ENCODE measurements at regions not wholly inside any gene's neighbourhood (a gene's known extent, or its start where the extent isn't known, plus 50 kb on each side); places are given as distances from the start of the nearest gene placed in this dataset.

- WGBS (ENCODE audit: insufficient coverage): no CpG with 5 or more reads among the region's 3 CpGs
- ChIA-PET POLR2A (no interaction called here), CTCF (interaction anchor here (1.8 kb wide), 1 partner anchor 10 kb away, joined by 9 read pairs; no protein-coding TSS in a partner anchor)
- peaks cover 0 to 7% (median 0%) of the 10 kb centered on the region in 5 experiments for H3K9me3 ChIP-seq (ENCODE audit: control extremely low read depth in 1 of 5, control insufficient read depth in 4 of 5, insufficient read depth in 2 of 5, low read depth in 1 of 5, low read length in 4 of 5)
- H3K27ac ChIP-seq (ENCODE audit: insufficient read depth in 1 of 2, low read depth in 1 of 2, low read length in 2 of 2, poor library complexity in 1 of 2, severe bottlenecking in 2 of 2): no peak overlapping the region
- no peaks in the 10 kb centered on the region for H3K36me3 ChIP-seq (ENCODE audit: control insufficient read depth in 4 of 4, insufficient read depth in 4 of 4, low read length in 3 of 4)
- DNase-seq: no peak
- H3K4me3 ChIP-seq (ENCODE audit: control insufficient read depth in 1 of 7, extremely low read depth in 1 of 7, insufficient read depth in 4 of 7, low read depth in 2 of 7, low read length in 6 of 7): no peak overlapping the region
- H3K4me1 ChIP-seq (ENCODE audit: control extremely low read depth in 1 of 4, control insufficient read depth in 4 of 4, insufficient read depth in 4 of 4, low read length in 3 of 4): peaks cover 13 to 28% (median 22%) of the 10 kb centered on the region in 4 experiments
- H3K27me3 ChIP-seq (replicated peaks in 2 of 5; ENCODE audit: control insufficient read depth in 4 of 5, insufficient read depth in 5 of 5, low read length in 4 of 5): no peaks in the 10 kb centered on the region
Observed at GRCh38 chr5:97544240-97544639, 361.2 kb upstream of the RIOK2 start.

DNA sequence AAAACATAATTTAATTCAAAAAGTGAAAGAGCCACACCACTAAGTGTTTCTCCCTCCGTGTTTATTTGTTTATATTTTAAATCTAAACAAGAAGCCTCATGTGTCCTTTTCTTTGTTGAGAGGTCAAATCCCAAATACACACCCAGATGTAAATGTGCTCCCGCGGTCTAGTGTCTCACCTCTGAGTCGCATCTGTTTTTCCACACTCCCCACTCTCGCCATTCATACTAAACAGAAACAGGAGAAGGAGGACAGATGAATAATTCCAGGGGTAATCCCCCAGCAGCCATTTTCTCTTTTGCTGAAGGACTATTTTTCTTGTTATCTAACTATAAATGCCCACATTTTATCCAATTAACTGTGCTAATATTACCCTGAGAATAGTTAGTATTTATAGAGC lies 361.6 kb upstream of the RIOK2 start:
- no peak overlapping the region for H3K4me3 ChIP-seq (ENCODE audit: control insufficient read depth in 1 of 7, extremely low read depth in 1 of 7, insufficient read depth in 4 of 7, low read depth in 2 of 7, low read length in 6 of 7)
- POLR2A ChIA-PET: no interaction called here
- no CpG with 5 or more reads among the region's 5 CpGs for WGBS (ENCODE audit: insufficient coverage)
- H3K27me3 ChIP-seq (replicated peaks in 2 of 5; ENCODE audit: control insufficient read depth in 4 of 5, insufficient read depth in 5 of 5, low read length in 4 of 5): no peaks in the 10 kb centered on the region
- H3K27ac ChIP-seq (ENCODE audit: insufficient read depth in 1 of 2, low read depth in 1 of 2, low read length in 2 of 2, poor library complexity in 1 of 2, severe bottlenecking in 2 of 2): no peak overlapping the region
- no peaks in the 10 kb centered on the region for H3K36me3 ChIP-seq (ENCODE audit: control insufficient read depth in 4 of 4, insufficient read depth in 4 of 4, low read length in 3 of 4)
- H3K9me3 ChIP-seq (ENCODE audit: control extremely low read depth in 1 of 5, control insufficient read depth in 4 of 5, insufficient read depth in 2 of 5, low read depth in 1 of 5, low read length in 4 of 5): peaks cover 0 to 7% (median 0%) of the 10 kb centered on the region in 5 experiments
- CTCF ChIA-PET: interaction anchor here (1.8 kb wide), 1 partner anchor 10 kb away, joined by 9 read pairs; no protein-coding TSS in a partner anchor
- H3K4me1 ChIP-seq (ENCODE audit: control extremely low read depth in 1 of 4, control insufficient read depth in 4 of 4, insufficient read depth in 4 of 4, low read length in 3 of 4): peaks cover 13 to 28% (median 23%) of the 10 kb centered on the region in 4 experiments
- no peak for DNase-seq

GRCh38 chr5:97545446-97545845 lies 362.4 kb upstream of the RIOK2 start:
- H3K4me3 ChIP-seq (ENCODE audit: control insufficient read depth in 1 of 7, extremely low read depth in 1 of 7, insufficient read depth in 4 of 7, low read depth in 2 of 7, low read length in 6 of 7): no peak overlapping the region
- no peak for DNase-seq
- H3K27me3 ChIP-seq (replicated peaks in 2 of 5; ENCODE audit: control insufficient read depth in 4 of 5, insufficient read depth in 5 of 5, low read length in 4 of 5): no peaks in the 10 kb centered on the region
- H3K27ac ChIP-seq (ENCODE audit: insufficient read depth in 1 of 2, low read depth in 1 of 2, low read length in 2 of 2, poor library complexity in 1 of 2, severe bottlenecking in 2 of 2): no peak overlapping the region
- CTCF ChIA-PET: interaction anchor here (0.7 to 1.8 kb wide), 2 partner anchors 11 to 14 kb away, joined by 4 to 9 read pairs; no protein-coding TSS in a partner anchor
- H3K9me3 ChIP-seq (ENCODE audit: control extremely low read depth in 1 of 5, control insufficient read depth in 4 of 5, insufficient read depth in 2 of 5, low read depth in 1 of 5, low read length in 4 of 5): peaks cover 0 to 7% (median 0%) of the 10 kb centered on the region in 5 experiments
- POLR2A ChIA-PET: no interaction called here
- H3K4me1 ChIP-seq (ENCODE audit: control extremely low read depth in 1 of 4, control insufficient read depth in 4 of 4, insufficient read depth in 4 of 4, low read length in 3 of 4): peaks cover 13 to 28% (median 23%) of the 10 kb centered on the region in 4 experiments
- H3K36me3 ChIP-seq (ENCODE audit: control insufficient read depth in 4 of 4, insufficient read depth in 4 of 4, low read length in 3 of 4): no peaks in the 10 kb centered on the region

GRCh38 chr5:97545886-97546535 lies 363.0 kb upstream of the RIOK2 start:
- ChIA-PET CTCF (interaction anchor here (0.7 to 1.8 kb wide), 2 partner anchors 11 to 14 kb away, joined by 4 to 9 read pairs; no protein-coding TSS in a partner anchor), POLR2A (no interaction called here)
- Histone ChIP-seq H3K4me3 (ENCODE audit: control insufficient read depth in 1 of 7, extremely low read depth in 1 of 7, insufficient read depth in 4 of 7, low read depth in 2 of 7, low read length in 6 of 7) (no peak overlapping the region), H3K27me3 (replicated peaks in 2 of 5; ENCODE audit: control insufficient read depth in 4 of 5, insufficient read depth in 5 of 5, low read length in 4 of 5) (no peaks in the 10 kb centered on the region), H3K36me3 (ENCODE audit: control insufficient read depth in 4 of 4, insufficient read depth in 4 of 4, low read length in 3 of 4) (no peaks in the 10 kb centered on the region), H3K27ac (ENCODE audit: insufficient read depth in 1 of 2, low read depth in 1 of 2, low read length in 2 of 2, poor library complexity in 1 of 2, severe bottlenecking in 2 of 2) (no peak overlapping the region), H3K4me1 (ENCODE audit: control extremely low read depth in 1 of 4, control insufficient read depth in 4 of 4, insufficient read depth in 4 of 4, low read length in 3 of 4) (peaks cover 13 to 28% (median 23%) of the 10 kb centered on the region in 4 experiments), H3K9me3 (ENCODE audit: control extremely low read depth in 1 of 5, control insufficient read depth in 4 of 5, insufficient read depth in 2 of 5, low read depth in 1 of 5, low read length in 4 of 5) (peaks cover 0 to 7% (median 0%) of the 10 kb centered on the region in 5 experiments)
- WGBS (ENCODE audit: insufficient coverage): no CpG with 5 or more reads among the region's 2 CpGs
- DNase-seq: peak in 2 of 3 donors; percentile 44 to 62

DNA sequence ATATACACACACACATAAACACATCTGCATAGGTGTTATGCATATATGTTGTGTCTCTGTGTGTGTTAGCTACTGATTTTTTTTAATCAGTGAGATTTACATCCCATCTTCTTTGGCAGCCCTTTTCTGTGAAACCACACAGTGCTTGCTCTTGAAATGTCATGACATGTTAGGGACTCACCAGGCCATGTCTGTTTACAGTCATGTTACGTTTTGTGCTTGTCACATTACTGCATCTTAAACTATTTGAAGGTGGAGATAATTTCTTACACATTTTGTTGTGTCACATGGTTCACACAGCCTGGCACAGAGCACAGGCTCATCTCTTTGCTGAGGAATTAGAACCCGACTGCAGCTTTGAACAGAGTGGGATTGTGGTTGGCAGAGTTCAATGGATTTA lies 364.4 kb upstream of the RIOK2 start:
- peak in 2 of 3 donors; percentile 33 to 50 for DNase-seq
- WGBS (ENCODE audit: insufficient coverage): no CpG with 5 or more reads among the region's 2 CpGs
- H3K27ac ChIP-seq (ENCODE audit: insufficient read depth in 1 of 2, low read depth in 1 of 2, low read length in 2 of 2, poor library complexity in 1 of 2, severe bottlenecking in 2 of 2): no peak overlapping the region

GRCh38 chr5:97547999-97548738 lies 365.1 kb upstream of the RIOK2 start:
- peak; percentile 65 to 93 (median 88) for DNase-seq
- 83% methylated on average over 1 of the region's 1 CpG for WGBS (ENCODE audit: insufficient coverage)
- Histone ChIP-seq H3K27me3 (replicated peaks in 2 of 5; ENCODE audit: control insufficient read depth in 4 of 5, insufficient read depth in 5 of 5, low read length in 4 of 5) (no peaks in the 10 kb centered on the region), H3K27ac (ENCODE audit: insufficient read depth in 1 of 2, low read depth in 1 of 2, low read length in 2 of 2, poor library complexity in 1 of 2, severe bottlenecking in 2 of 2) (peak overlapping the region in 1 of 2 experiments; percentile 35), H3K9me3 (ENCODE audit: control extremely low read depth in 1 of 5, control insufficient read depth in 4 of 5, insufficient read depth in 2 of 5, low read depth in 1 of 5, low read length in 4 of 5) (peaks cover 0 to 7% (median 0%) of the 10 kb centered on the region in 5 experiments), H3K4me1 (ENCODE audit: control extremely low read depth in 1 of 4, control insufficient read depth in 4 of 4, insufficient read depth in 4 of 4, low read length in 3 of 4) (peaks cover 13 to 28% (median 23%) of the 10 kb centered on the region in 4 experiments), H3K4me3 (ENCODE audit: control insufficient read depth in 1 of 7, extremely low read depth in 1 of 7, insufficient read depth in 4 of 7, low read depth in 2 of 7, low read length in 6 of 7) (peak overlapping the region in 1 of 7 experiments; percentile 21), H3K36me3 (ENCODE audit: control insufficient read depth in 4 of 4, insufficient read depth in 4 of 4, low read length in 3 of 4) (no peaks in the 10 kb centered on the region)
- ChIA-PET CTCF (no interaction called here), POLR2A (no interaction called here)

More for the DNA sequence above, 364.4 kb upstream of the RIOK2 start:
- CTCF ChIA-PET: no interaction called here
- Histone ChIP-seq H3K9me3 (ENCODE audit: control extremely low read depth in 1 of 5, control insufficient read depth in 4 of 5, insufficient read depth in 2 of 5, low read depth in 1 of 5, low read length in 4 of 5) (peaks cover 0 to 7% (median 0%) of the 10 kb centered on the region in 5 experiments), H3K4me3 (ENCODE audit: control insufficient read depth in 1 of 7, extremely low read depth in 1 of 7, insufficient read depth in 4 of 7, low read depth in 2 of 7, low read length in 6 of 7) (peak overlapping the region in 1 of 7 experiments; percentile 17), H3K36me3 (ENCODE audit: control insufficient read depth in 4 of 4, insufficient read depth in 4 of 4, low read length in 3 of 4) (no peaks in the 10 kb centered on the region), H3K4me1 (ENCODE audit: control extremely low read depth in 1 of 4, control insufficient read depth in 4 of 4, insufficient read depth in 4 of 4, low read length in 3 of 4) (peaks cover 13 to 28% (median 23%) of the 10 kb centered on the region in 4 experiments), H3K27me3 (replicated peaks in 2 of 5; ENCODE audit: control insufficient read depth in 4 of 5, insufficient read depth in 5 of 5, low read length in 4 of 5) (no peaks in the 10 kb centered on the region)
- POLR2A ChIA-PET: no interaction called here

- Histone ChIP-seq H3K9me3 (ENCODE audit: control extremely low read depth in 1 of 5, control insufficient read depth in 4 of 5, insufficient read depth in 2 of 5, low read depth in 1 of 5, low read length in 4 of 5) (peaks cover 0 to 7% (median 0%) of the 10 kb centered on the region in 5 experiments), H3K27ac (ENCODE audit: insufficient read depth in 1 of 2, low read depth in 1 of 2, low read length in 2 of 2, poor library complexity in 1 of 2, severe bottlenecking in 2 of 2) (peak overlapping the region in 1 of 2 experiments; percentile 35), H3K4me3 (ENCODE audit: control insufficient read depth in 1 of 7, extremely low read depth in 1 of 7, insufficient read depth in 4 of 7, low read depth in 2 of 7, low read length in 6 of 7) (peak overlapping the region in 1 of 7 experiments; percentile 21), H3K4me1 (ENCODE audit: control extremely low read depth in 1 of 4, control insufficient read depth in 4 of 4, insufficient read depth in 4 of 4, low read length in 3 of 4) (peaks cover 13 to 28% (median 23%) of the 10 kb centered on the region in 4 experiments), H3K36me3 (ENCODE audit: control insufficient read depth in 4 of 4, insufficient read depth in 4 of 4, low read length in 3 of 4) (no peaks in the 10 kb centered on the region), H3K27me3 (replicated peaks in 2 of 5; ENCODE audit: control insufficient read depth in 4 of 5, insufficient read depth in 5 of 5, low read length in 4 of 5) (no peaks in the 10 kb centered on the region)
- CTCF ChIA-PET: no interaction called here
- POLR2A ChIA-PET: no interaction called here
- DNase-seq: no peak
Observed at GRCh38 chr5:97548739-97549080, 365.7 kb upstream of the RIOK2 start.

Data from common myeloid progenitor, CD34-positive (primary cell).